CD1c-positive myeloid dendritic cell (primary cell): ENCODE measurements at regions not wholly inside any gene's neighbourhood (a gene's known extent, or its start where the extent isn't known, plus 50 kb on each side); places are given as distances from the start of the nearest gene placed in this dataset.

Experiments used
- DNase-seq: peaks from one replicate; pipeline ENCODE4 v3.0.0-alpha.2; 2016; ENCODE audit errors: extremely low spot score

DNA sequence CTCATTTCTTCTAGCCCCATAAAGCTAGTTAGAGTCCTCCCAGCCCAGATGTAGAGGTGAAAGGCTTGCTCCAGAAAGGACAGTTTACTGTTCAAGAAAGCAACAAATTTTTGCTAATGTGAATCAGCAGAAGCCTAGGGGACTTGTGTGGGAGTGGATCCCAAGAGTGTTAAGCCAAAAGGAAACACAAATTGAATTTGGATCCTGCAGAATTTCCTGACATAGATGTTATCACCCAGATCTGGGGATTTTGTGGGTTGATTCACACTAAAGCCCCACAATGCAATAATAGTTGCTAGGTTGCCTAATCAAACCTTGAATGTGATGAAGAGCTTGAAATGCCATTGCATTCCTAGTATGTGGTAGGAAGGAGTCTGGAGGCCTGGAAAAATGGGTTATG lies 135.2 kb upstream of the HS3ST3A1 start:
- no peak for DNase-seq

DNA sequence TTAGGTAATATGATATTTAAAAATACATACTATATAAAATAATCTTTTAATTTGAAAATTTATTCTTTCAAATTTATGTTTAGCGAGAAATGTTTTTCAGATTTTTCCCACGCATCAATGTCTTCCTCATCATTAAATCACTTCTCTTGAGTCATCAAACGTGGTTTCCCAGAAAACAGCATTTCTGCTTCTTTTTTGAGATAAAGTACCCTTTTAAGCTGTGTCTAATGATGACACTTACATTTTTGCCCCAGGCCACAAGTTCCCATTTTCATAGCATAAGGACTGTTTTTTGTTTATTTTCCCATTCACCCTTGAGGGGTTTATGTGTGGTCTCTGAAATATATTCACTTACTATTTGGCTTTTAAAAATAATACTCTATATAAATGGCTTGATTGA lies 139.0 kb upstream of the HS3ST3A1 start:
- no peak for DNase-seq

GRCh38 chr17:13741744-13742143 lies 140.0 kb upstream of the HS3ST3A1 start:
- no peak for DNase-seq

- no peak for DNase-seq
Observed at GRCh38 chr17:13743906-13744305, 142.2 kb upstream of the HS3ST3A1 start.

DNA sequence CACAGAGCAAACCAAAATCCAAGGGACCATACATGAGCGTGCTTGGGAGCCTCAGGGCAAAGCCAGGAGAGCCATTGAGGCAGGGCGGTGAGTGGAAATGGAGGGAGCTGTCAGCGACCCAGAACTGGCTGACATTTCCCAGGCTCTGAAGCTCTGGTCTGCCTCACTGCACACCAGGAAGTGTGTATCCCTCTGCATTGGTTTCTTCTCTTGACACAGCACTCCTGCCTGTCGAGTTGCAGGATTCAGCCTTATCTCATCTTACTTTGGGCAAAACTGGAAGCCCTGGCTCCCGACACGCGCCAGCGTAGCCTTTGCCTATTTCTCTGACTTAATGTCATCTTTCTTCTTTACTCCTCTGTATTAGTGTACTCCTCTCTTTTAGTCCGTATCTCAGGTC lies 144.7 kb upstream of the HS3ST3A1 start:
- no peak for DNase-seq

DNA sequence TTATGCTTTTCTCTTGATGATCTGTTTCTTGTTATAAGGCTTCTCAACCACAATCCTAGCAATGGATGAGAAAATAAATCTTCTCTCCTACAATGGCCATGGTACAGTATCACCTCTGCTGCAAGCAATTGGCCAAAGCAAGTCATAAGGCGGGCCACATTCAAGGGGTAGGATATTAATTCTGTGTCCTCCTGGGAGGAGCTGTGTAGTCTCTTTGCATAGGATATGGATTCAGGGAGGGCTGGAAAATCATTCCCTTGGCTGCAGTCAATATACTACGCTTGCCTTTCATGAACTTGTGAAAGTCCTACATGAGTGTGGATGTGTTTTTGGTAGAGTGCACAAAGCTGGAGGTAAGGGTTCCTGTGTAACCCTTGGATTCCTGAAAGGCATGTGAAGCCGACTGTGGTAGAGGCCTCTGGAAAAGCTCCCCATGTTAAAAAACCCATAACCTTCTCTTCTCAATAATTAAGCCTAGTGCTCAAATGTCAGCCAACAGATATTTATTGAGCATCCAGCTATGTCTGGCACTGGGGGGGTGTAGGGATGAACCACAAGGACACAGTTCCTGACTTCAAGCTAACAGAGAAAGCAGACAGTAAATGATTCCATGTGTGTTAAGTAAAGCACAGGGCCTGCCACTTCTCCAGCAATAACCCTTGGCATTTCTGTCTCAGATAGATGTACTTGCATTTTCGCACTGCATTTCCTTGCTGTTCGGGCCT lies 147.6 kb upstream of the HS3ST3A1 start:
- no peak for DNase-seq

DNA sequence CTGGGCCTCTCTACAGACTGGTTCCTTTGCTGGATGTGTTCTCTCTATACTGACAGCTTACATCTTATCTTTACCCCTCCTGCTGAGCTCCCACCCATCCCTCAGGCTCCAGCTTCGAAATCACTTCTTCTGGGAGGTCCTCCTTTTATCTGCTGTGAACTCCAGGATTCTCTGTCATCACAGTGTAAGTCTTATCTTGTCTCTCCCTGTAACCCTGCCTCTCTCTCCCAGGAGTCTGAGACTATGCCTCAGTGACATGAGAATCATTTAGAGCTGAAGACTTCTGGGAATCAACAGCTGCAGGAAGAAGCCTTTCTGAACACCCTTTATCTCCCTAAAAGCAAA lies 148.1 kb upstream of the HS3ST3A1 start:
- no peak for DNase-seq

GRCh38 chr17:13750816-13751793 lies 149.4 kb upstream of the HS3ST3A1 start:
- no peak for DNase-seq

DNA sequence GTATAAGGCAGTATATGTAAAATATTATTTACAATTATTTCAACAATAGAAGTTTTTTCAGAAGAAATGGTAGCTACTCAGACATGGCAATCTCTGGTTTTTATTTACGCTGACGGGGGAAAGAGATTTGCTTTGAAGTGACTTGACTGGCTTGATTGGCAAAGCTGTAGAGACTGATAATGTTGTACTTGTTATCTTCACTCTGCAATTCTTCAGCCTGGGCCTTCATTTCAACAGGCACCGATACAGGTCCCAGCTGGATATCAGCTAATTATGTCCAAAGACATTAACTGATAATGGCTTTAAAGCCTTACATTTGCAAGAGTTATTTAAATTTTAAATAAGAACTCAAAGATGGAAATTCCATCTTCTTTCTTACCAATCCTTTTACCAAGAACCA lies 151.4 kb upstream of the HS3ST3A1 start:
- DNase-seq, result no peak

DNA sequence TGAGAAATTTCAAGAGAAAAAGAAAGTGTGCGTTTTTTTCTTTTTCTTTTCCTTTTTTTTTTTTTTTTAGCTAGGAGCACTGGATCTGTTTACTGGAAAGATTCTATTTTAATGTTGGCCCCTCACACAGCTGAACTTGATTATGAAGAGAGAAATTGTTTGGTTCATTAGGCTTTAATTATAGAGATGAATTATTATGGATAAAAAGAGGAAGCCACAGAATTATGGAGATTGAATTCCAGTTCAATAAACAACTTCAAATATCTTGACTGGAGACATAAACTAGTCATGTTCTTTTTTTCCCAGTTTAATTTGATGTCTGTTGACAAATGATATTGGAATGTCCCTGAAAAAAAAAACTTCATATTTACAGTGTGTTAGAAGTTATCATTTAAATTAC lies 152.0 kb upstream of the HS3ST3A1 start:
- DNase-seq, result no peak

DNA sequence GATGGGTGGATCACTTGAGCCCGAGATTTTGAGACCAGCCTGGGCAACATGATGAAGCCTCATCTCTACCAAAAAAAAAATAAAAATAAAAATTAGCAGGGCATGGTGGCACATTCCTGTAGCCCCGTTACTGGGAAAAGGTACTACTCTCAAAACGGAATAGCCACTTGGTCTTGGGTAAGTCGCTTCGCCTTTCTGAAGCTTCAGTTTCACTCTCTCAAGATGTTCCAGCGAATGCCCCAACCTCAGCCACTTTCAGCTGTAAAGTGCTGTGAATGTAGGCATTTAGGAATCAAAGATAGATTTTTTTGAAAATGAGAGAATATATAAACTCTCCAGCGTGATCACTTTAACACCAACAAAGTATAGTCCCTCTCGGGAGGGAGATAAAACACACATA lies 154.1 kb upstream of the HS3ST3A1 start:
- no peak for DNase-seq

GRCh38 chr17:13756763-13757162 lies 155.0 kb upstream of the HS3ST3A1 start:
- no peak for DNase-seq

DNA sequence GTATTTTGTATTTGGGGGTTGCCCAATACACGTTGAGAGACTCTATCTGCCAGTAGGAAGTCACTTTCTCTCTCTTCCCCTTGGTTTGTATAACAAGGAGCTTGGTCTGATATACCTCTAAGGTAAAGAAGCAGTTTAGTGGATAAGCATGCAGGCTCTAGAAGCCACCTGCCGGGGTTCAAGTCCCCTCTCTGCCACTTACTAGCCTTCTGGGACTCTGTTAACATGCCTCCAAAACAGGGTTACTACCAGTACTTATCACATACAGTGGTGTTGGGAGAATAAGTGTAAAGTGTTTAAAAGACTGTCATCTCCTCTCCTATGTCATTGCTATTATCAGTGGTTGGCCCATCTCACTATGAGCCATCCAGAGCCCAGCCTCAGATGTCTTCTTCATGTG lies 156.1 kb upstream of the HS3ST3A1 start:
- DNase-seq, result no peak

DNA sequence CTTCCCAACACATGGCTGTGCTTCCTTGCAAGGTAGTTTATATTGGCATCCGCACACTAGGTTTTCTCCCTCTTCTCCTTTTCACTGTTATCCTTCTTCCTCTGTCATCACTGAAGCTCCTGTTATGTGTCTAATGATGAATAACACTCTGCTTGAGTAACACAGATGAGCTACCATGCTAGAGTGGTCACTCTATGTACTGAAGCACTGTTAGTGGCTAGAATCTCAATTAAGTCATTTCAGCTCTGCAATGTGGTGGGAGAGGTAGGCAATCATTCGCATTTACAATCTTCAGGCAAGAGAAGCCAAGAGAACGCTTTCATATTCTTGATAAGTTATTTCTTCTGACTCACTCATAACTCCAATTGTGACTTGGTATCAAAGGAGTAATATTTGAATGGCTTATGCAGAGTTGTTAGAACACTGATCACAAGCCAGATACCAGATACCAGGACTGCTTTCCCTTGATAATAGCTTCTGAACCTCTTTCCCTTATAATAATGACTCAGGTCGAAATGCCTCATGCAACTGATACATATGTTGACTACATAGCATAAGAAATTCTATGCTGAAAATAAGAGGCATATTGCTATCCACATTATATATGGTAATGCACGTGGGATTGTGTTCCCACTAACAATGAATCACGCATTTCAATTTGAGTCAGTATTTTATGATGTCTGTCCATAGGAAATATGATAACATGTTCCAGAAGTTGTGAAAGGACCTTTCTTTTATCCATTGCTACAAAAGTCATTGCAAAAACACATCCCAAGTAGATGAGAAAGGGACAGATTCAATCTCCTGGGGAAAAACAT lies 158.0 kb upstream of the HS3ST3A1 start:
- no peak for DNase-seq

- DNase-seq, result no peak
Observed at GRCh38 chr17:13761038-13761603, 159.4 kb upstream of the HS3ST3A1 start.

DNA sequence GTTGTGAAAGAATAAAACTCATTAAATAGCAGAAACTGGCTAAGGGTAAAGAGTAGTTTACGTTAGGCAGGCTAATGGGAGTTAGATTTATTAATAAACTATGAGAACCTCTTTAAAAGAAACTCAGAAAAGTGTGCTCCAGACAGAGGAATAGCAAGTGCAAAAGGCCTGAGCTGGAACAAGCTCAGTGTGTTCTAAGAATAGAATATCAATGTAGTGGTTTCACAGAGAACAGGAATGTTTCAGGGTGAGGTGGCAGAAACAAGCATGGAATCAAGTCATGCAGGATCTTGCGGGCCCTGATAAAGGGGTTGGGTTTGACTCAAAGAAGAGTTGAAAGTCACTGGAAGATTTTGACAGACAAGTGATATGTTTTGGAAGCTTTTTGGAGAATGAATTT lies 164.0 kb upstream of the HS3ST3A1 start:
- no peak for DNase-seq

- no peak for DNase-seq
Observed at GRCh38 chr17:13770702-13771101, 169.0 kb upstream of the HS3ST3A1 start.

DNA sequence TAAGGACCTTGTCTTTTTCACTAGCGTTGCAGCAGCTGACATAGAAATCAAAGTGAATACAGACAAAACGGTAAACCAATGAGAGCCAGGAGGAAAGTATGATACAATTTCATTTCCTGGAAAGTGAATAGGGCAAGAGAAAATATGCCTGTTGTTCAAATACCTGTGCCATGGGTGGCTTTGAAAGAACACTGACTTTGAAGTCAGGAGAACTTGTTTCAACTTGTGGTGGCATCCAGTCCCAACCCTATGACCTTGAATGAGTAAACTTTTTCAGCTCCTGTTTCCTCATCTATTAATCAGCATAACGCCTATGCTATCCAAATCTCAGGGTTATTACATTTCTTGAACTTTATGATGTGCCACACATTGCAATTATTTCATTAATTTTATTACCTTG lies 173.7 kb upstream of the HS3ST3A1 start:
- no peak for DNase-seq

- no peak for DNase-seq
Observed at GRCh38 chr17:13776027-13776551, 174.4 kb upstream of the HS3ST3A1 start.

GRCh38 chr17:13777003-13777402 lies 175.3 kb upstream of the HS3ST3A1 start:
- no peak for DNase-seq

DNA sequence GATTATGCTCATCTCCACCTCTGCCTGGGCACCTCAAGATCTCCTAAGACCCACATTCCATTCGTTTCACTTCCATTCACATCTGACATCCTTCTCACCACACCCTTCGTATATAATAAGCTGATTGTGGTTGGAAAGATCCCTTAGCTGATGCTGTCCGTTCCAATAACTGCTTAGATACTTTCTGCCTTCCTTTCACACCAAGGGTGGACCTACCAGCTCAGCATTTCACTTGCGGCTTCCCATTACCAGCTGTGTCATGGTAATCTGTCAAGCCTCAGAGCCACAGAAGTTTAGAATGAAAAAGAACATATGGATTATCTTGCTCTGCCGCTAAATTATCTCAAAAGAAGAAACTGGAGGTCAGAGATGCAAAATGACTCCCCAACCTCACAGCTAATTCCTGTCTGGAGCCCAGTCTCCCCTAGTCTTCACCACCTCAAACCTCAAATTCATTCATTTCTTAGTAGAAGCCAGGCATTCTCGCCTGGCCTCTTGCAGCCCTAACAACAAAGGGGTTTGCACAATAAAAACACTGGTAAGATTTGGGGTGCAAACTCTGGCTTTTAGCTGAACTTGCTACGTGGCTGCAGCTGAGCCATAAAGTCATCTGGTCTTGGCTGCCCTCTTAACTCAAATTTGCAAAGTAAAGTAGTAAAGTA lies 182.8 kb upstream of the HS3ST3A1 start:
- no peak for DNase-seq
